ENCODE measurements at regions not wholly inside any gene's neighbourhood (a gene's known extent, or its start where the extent isn't known, plus 50 kb on each side); places are given as distances from the start of the nearest gene placed in this dataset.

DNA sequence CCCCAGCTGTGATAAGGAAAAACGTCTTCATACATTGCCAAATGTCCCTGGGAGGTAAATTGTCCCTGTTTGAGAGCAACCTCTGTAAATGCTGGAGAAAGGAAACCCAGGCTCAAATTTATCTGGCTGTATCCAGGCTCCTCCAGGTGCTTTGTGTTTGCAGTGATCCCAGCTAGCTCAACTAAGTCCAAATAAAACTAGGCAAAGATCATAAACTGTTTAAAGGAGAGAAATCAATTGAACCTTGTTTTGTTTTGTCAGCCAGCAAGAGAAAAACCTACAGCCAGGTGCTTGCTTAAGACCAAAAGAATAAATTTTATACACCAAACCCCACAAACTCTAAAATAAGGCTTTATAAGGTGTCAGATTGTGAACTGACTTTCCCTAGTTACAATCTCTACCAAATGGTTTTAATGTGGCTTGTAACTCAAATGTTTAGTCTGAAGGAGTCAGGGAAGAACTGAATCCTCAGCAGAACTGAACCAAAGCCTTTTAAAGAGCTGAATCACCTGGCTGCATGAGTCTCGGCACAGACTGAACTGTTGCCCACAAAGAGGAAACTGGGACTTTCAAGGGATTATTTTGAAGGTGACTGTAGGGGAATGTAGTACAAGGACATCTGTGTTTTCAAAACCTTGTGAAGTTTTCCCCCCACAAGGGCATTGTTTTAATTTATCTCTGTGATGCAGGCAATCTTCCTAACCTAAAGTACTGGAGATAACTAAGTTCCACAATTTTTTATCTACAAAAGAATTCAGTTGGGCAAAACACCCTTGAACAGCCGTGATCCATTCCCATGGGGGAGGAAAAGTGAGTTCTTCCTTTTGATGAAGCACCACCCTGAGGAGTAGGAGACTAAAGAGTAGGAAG, 201.7 kb upstream of the TARS1 start:
- H3K36me3 Mint-ChIP-seq = no peaks in the 10 kb centered on the region
- intact Hi-C loops (cut with micrococcal nuclease) = no loop called here
- no peak for DNase-seq
- H3K4me3 Mint-ChIP-seq = no peak overlapping the region
- H3K27me3 Mint-ChIP-seq = no peaks in the 10 kb centered on the region
- no peaks in the 10 kb centered on the region for H3K9me3 Mint-ChIP-seq
- ChIA-PET CTCF (no interaction called here), POLR2A (no interaction called here)
- no peak overlapping the region for H3K27ac Mint-ChIP-seq
- peaks cover 6% of the 10 kb centered on the region for H3K4me1 Mint-ChIP-seq (ENCODE audit: low read depth)

DNA sequence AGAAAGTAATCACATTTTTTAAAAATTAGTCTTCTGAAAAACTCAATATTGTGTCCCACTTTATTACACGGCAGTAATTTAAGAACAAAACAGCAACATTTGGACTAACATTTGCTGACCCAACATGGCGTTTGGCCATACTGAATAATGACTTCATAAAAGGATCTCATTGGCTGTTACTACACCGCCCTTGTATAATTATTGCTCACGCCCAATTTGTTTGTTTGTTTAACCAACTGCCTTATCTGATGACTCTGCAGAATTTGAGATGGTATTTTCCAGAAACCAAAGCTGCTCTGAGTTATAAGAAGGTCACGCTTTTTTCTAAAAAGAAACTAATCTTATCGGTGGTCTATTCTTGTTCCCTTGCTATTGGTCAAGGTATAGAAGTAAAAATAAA, 200.2 kb upstream of the TARS1 start:
- no peak overlapping the region for H3K27ac Mint-ChIP-seq
- intact Hi-C loops (cut with micrococcal nuclease) = no loop called here
- H3K36me3 Mint-ChIP-seq = no peaks in the 10 kb centered on the region
- POLR2A ChIA-PET = no interaction called here
- H3K4me1 Mint-ChIP-seq (ENCODE audit: low read depth) = peaks cover 5% of the 10 kb centered on the region
- H3K4me3 Mint-ChIP-seq = no peak overlapping the region
- CTCF ChIA-PET = no interaction called here
- H3K27me3 Mint-ChIP-seq = no peaks in the 10 kb centered on the region
- DNase-seq = no peak
- no peaks in the 10 kb centered on the region for H3K9me3 Mint-ChIP-seq

DNA sequence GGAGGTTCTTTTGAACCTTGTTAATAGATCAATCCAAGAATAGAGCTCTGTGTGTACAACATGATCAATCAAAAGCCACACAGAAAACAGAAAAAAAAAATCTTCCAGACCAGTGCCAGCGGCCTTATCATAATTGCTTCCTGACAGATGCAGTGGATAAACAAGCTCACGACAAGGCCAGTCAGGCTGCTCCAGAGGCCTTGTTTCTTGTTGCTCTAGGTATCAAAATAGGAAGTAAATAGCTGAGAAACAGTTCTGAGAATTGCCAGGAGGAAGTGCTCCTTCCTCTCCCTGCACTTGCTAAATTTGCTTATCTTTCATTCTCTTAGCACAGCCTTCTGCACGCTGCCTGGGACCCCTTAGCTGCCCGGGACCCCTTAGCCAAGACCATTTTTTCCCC, 199.0 kb upstream of the TARS1 start:
- Mint-ChIP-seq H3K27ac (no peak overlapping the region), H3K27me3 (no peaks in the 10 kb centered on the region), H3K4me3 (no peak overlapping the region), H3K36me3 (no peaks in the 10 kb centered on the region), H3K4me1 (ENCODE audit: low read depth) (no peaks in the 10 kb centered on the region), H3K9me3 (no peaks in the 10 kb centered on the region)
- DNase-seq = no peak
- intact Hi-C loops (cut with micrococcal nuclease) = no loop called here
- CTCF ChIA-PET = no interaction called here
- POLR2A ChIA-PET = no interaction called here

DNA sequence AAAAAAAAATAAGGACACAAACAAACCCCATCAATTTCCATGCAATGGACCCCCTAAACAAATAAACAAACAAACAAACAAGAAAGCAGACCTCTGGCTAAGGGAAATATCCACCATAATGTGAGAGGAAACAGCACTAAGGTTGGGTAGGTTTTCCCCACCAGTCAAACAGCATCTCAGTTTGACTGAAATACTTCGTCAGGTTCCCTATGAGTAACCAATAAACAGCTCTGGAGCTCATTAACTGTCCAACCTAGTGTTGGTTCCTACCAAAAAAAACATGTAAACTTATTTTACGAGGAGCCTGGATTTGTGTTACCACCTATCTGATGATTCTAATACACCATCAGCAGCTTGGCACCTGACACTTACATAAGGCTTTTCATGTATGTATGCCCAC, 198.5 kb upstream of the TARS1 start:
- Mint-ChIP-seq H3K4me1 (ENCODE audit: low read depth) (no peaks in the 10 kb centered on the region), H3K27ac (no peak overlapping the region)

DNA sequence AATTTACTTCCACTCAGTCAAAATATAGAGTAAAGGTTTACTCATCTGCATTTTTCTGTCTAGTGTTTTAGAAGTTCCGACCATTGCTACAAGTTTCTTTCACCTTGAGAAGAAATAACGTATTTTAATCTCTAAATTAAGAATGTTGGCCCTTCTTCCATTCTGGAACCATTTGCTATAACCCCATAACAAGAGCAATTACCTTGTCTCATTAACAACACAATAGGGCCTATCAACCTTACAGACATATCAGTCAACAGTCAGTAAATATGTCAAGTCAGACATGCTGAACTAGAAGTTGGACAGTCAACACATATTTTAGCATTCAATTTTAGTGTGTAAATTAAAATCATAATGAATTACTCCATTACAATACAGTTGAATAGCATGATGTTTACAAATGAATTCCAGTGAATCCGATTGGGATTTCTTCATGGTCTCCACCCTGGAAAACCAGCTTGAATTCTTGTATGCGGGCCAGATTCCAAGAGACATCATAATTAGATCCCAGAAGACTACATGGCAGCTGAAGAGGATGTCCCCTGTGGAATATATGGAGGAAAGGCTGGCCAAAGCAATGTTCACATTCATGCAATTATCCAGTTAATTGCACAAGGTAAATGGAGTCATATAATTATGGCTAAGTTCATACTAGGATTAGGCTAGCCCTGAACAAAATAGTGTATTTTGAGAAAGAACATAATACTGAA, 196.2 kb upstream of the TARS1 start:
- Mint-ChIP-seq H3K27me3 (no peaks in the 10 kb centered on the region), H3K36me3 (no peaks in the 10 kb centered on the region), H3K4me1 (ENCODE audit: low read depth) (no peaks in the 10 kb centered on the region), H3K9me3 (no peaks in the 10 kb centered on the region), H3K27ac (no peak overlapping the region), H3K4me3 (no peak overlapping the region)
- CTCF ChIA-PET = no interaction called here
- DNase-seq = no peak
- intact Hi-C loops (cut with micrococcal nuclease) = no loop called here
- POLR2A ChIA-PET = no interaction called here

More for the DNA sequence above, 198.5 kb upstream of the TARS1 start:
- Mint-ChIP-seq H3K9me3 (no peaks in the 10 kb centered on the region), H3K36me3 (no peaks in the 10 kb centered on the region), H3K27me3 (no peaks in the 10 kb centered on the region), H3K4me3 (no peak overlapping the region)
- POLR2A ChIA-PET = no interaction called here
- DNase-seq = no peak
- intact Hi-C loops (cut with micrococcal nuclease) = no loop called here
- CTCF ChIA-PET = no interaction called here

DNA sequence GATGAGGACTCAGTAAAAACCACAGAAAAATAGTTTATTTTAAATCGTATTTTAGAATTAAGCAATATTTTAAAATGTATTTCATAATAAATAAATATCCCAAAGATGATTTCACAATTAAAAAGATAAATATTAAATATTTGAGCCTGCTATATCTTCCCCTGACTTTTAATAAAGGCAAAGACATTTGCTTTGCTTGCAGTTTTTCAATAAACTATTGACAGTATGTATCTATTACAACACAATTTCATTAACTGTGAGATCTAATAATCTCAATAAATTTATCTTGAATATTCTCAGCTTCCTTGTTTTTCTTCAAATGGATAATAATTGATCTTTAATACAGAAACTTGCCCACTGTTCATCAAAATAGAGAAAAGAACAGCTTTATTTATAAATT, 186.2 kb upstream of the TARS1 start:
- CTCF ChIA-PET = no interaction called here
- H3K27me3 Mint-ChIP-seq = no peaks in the 10 kb centered on the region

DNA sequence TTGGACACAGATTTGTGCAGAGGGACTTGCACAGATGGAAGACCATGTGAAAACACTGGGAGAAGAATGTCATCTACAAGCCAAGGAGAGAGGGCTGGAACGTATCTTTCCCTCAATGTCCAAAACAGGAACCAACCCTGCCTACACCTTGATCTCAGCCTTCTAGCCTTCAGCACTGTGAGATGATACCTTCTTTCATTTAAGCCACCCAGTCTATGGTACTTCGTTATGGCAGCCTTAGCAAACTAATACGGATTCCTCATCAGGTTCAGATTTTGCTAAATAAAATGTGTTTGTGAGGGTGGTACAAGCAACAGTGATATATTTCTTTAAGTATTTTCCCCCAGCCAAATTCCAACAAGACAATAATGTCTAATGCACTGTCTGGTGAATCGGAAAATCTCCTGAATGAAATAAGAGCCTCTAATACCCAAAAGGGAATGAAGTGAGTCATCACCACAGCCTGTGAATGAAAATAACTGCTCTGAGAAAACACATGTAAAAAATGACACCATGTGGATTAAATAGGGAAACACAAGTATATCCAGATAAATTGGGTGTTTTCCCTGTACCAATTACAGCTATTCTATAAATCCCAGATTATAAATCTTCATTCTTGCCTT, 182.8 kb upstream of the TARS1 start:
- Mint-ChIP-seq H3K27ac (no peak overlapping the region), H3K4me1 (ENCODE audit: low read depth) (no peaks in the 10 kb centered on the region), H3K36me3 (no peaks in the 10 kb centered on the region), H3K27me3 (no peaks in the 10 kb centered on the region), H3K4me3 (no peak overlapping the region), H3K9me3 (peaks cover 2% of the 10 kb centered on the region)
- CTCF ChIA-PET = no interaction called here
- intact Hi-C loops (cut with micrococcal nuclease) = no loop called here
- POLR2A ChIA-PET = no interaction called here
- no peak for DNase-seq

More for the DNA sequence above, 186.2 kb upstream of the TARS1 start:
- POLR2A ChIA-PET = no interaction called here
- H3K4me1 Mint-ChIP-seq (ENCODE audit: low read depth) = no peaks in the 10 kb centered on the region
- H3K27ac Mint-ChIP-seq = no peak overlapping the region
- no peak overlapping the region for H3K4me3 Mint-ChIP-seq
- no peaks in the 10 kb centered on the region for H3K36me3 Mint-ChIP-seq
- no peak for DNase-seq
- intact Hi-C loops (cut with micrococcal nuclease) = no loop called here
- H3K9me3 Mint-ChIP-seq = no peaks in the 10 kb centered on the region

DNA sequence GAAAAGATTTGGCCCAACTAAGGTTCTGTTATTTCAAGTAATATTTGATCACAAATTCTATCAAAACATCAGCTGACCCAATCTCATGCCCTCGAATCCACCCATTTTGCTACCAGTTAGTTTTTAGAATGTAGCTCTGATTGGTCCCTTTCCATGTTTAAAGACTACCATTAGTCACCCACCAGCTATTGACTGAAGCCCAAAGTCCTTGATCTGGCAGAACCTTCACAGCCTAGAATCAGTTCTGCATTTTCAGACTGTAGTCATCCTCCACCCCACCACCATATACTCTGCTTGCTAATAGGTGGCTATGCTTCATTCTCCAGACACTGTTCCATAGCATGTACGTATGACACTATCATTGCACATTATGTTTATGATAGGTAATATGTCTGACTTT, 182.2 kb upstream of the TARS1 start:
- no peaks in the 10 kb centered on the region for H3K27me3 Mint-ChIP-seq
- no peak for DNase-seq
- no peak overlapping the region for H3K4me3 Mint-ChIP-seq
- intact Hi-C loops (cut with micrococcal nuclease) = no loop called here
- H3K36me3 Mint-ChIP-seq = no peaks in the 10 kb centered on the region
- H3K9me3 Mint-ChIP-seq = peaks cover 4% of the 10 kb centered on the region
- H3K27ac Mint-ChIP-seq = no peak overlapping the region
- CTCF ChIA-PET = no interaction called here
- no peaks in the 10 kb centered on the region for H3K4me1 Mint-ChIP-seq (ENCODE audit: low read depth)
- POLR2A ChIA-PET = no interaction called here

DNA sequence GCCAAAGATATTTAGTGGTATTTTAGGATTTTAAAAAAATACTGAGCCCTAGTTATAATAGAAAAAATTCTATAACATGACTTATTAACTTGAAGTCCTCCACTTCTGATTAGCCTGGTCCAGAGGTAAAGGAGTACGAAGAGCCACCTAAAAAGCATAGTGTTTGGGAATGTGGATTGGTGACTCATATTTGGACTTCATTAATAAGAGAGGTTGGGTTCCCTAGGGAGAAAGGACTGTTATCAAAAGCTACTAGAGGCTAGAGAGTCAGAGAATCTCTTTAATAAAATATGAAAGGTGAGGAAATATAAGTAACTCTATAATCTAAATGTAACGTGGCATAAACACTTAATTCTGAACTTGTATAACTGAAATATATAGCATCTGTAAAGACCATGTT, 180.7 kb upstream of the TARS1 start:
- no peaks in the 10 kb centered on the region for H3K4me1 Mint-ChIP-seq (ENCODE audit: low read depth)

DNA sequence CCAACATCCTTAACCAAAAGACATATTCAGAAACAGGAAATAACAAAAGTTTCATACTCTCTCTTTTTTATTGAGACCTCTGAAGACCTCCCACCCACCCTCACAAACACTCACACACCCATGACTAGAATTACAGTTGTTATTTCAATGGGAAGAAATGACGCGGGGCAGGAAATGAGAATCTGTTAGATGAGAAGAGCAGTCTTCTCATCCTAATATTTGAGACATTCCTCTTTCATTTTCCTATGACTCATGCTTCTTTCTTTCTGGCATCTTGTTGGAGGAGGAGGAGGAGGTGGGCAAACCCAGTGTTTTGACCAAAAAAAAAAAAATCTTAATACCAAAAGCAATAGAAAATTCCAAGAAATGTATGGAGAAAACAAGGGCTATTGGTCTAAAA, 179.5 kb upstream of the TARS1 start:
- ChIA-PET POLR2A (no interaction called here), CTCF (no interaction called here)
- no peak for DNase-seq
- no peaks in the 10 kb centered on the region for H3K4me1 Mint-ChIP-seq (ENCODE audit: low read depth)
- peaks cover 14% of the 10 kb centered on the region for H3K9me3 Mint-ChIP-seq
- no peak overlapping the region for H3K27ac Mint-ChIP-seq
- H3K36me3 Mint-ChIP-seq = no peaks in the 10 kb centered on the region
- H3K4me3 Mint-ChIP-seq = no peak overlapping the region
- no peaks in the 10 kb centered on the region for H3K27me3 Mint-ChIP-seq
- intact Hi-C loops (cut with micrococcal nuclease) = no loop called here

More for the DNA sequence above, 180.7 kb upstream of the TARS1 start:
- ChIA-PET POLR2A (no interaction called here), CTCF (no interaction called here)
- peaks cover 14% of the 10 kb centered on the region for H3K9me3 Mint-ChIP-seq
- H3K36me3 Mint-ChIP-seq = no peaks in the 10 kb centered on the region
- H3K27ac Mint-ChIP-seq = no peak overlapping the region
- no peak for DNase-seq
- intact Hi-C loops (cut with micrococcal nuclease) = no loop called here
- no peaks in the 10 kb centered on the region for H3K27me3 Mint-ChIP-seq
- H3K4me3 Mint-ChIP-seq = no peak overlapping the region

DNA sequence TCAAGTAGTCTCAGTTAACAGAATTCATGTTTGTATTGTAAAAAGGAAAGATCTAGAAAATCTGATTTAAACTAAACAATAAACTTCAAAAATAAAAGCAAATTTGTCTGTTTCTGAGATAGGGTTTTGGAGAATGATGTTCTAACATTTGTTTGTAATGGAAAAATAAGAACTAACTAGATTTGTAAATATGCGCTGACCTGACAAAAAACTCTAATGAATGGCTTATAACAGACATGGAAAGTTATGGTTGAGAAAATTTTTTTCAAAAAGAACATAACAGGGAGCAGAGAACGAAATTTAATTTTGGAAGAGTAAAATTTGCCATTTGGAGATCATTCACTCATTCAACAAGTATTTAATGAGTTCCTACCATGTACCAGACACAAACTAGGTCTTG, 179.0 kb upstream of the TARS1 start:
- no peaks in the 10 kb centered on the region for H3K27me3 Mint-ChIP-seq
- CTCF ChIA-PET = no interaction called here
- peaks cover 14% of the 10 kb centered on the region for H3K9me3 Mint-ChIP-seq
- intact Hi-C loops (cut with micrococcal nuclease) = no loop called here
- POLR2A ChIA-PET = no interaction called here
- DNase-seq = no peak
- H3K4me1 Mint-ChIP-seq (ENCODE audit: low read depth) = no peaks in the 10 kb centered on the region
- H3K4me3 Mint-ChIP-seq = no peak overlapping the region
- H3K36me3 Mint-ChIP-seq = no peaks in the 10 kb centered on the region
- H3K27ac Mint-ChIP-seq = no peak overlapping the region

DNA sequence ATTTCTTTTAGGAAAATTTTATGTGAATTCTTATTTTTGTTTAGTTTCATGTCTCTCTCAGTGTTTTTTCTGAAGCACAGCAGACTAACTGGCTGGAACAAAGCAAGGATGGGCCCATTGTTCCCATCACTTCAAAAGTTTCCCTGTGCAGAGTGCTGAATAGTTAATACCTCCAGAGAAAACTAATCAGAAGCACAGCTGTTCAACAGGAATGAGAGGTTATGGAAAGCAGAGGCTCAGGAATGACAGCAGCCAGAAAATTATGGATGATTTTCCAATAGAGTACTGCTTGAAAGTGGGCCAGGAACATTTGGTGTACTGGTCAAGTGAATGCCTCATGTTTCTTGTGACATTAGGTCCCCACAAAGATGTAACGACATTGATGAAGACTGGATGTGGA, 173.0 kb upstream of the TARS1 start:
- CTCF ChIA-PET = no interaction called here
- H3K9me3 Mint-ChIP-seq = peaks cover 12% of the 10 kb centered on the region
- POLR2A ChIA-PET = no interaction called here
- intact Hi-C loops (cut with micrococcal nuclease) = no loop called here
- DNase-seq = no peak
- no peaks in the 10 kb centered on the region for H3K4me1 Mint-ChIP-seq (ENCODE audit: low read depth)
- no peaks in the 10 kb centered on the region for H3K36me3 Mint-ChIP-seq
- no peak overlapping the region for H3K4me3 Mint-ChIP-seq
- no peaks in the 10 kb centered on the region for H3K27me3 Mint-ChIP-seq
- no peak overlapping the region for H3K27ac Mint-ChIP-seq

DNA sequence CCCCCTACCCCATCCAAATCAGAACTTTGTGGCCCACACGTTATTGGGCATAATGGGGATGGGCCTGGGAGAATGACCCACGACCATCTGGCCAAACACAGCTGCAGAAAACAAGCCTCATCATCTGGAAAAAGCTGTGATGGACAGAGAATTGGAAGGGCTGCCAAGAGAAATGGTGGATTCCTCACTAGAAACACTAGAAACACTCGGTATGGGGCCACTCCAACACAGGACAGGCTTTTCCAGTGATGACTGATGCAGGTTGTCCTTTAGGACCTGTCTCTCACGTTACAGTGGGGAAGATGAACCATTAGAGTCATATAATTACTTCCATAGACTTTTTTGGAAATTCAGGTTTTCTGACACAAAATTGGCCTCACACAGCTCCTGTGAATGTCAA, 172.4 kb upstream of the TARS1 start:
- H3K27ac Mint-ChIP-seq = no peak overlapping the region
- no peaks in the 10 kb centered on the region for H3K4me1 Mint-ChIP-seq (ENCODE audit: low read depth)
- no peaks in the 10 kb centered on the region for H3K27me3 Mint-ChIP-seq
- ChIA-PET CTCF (no interaction called here), POLR2A (no interaction called here)
- intact Hi-C loops (cut with micrococcal nuclease) = no loop called here
- no peak overlapping the region for H3K4me3 Mint-ChIP-seq
- no peaks in the 10 kb centered on the region for H3K36me3 Mint-ChIP-seq
- DNase-seq = no peak
- peaks cover 10% of the 10 kb centered on the region for H3K9me3 Mint-ChIP-seq

Measured in activated CD4-positive, alpha-beta memory T cell treated with anti-CD3 and anti-CD28 coated beads for 36 hours (primary cell).